Trophoblast cell (in vitro differentiated cells and primary cell): ENCODE measurements at regions not wholly inside any gene's neighbourhood (a gene's known extent, or its start where the extent isn't known, plus 50 kb on each side); places are given as distances from the start of the nearest gene placed in this dataset.

ENCODE experiments used
- DNase-seq, 2 donors: peaks; one replicate each; pipeline ENCODE4 v3.0.0-alpha.2; 2016
- H2AFZ ChIP-seq: 2 replicates; pipeline ENCODE4 v1.6.1; 2013; ENCODE audit warnings: low read length, moderate library complexity, mild to moderate bottlenecking; ENCODE audit not compliant: insufficient read depth, poor library complexity
- H2AK5ac ChIP-seq: 2 replicates; pipeline ENCODE4 v1.6.1; 2013; ENCODE audit warnings: mild to moderate bottlenecking, low read length
- H2BK120ac ChIP-seq: 2 replicates; pipeline ENCODE4 v1.6.1; 2013; ENCODE audit warnings: low read length, mild to moderate bottlenecking, moderate library complexity; ENCODE audit not compliant: insufficient read depth, poor library complexity
- H2BK12ac ChIP-seq: 2 replicates; pipeline ENCODE4 v1.6.1; 2013; ENCODE audit warnings: mild to moderate bottlenecking, low read length, moderate library complexity
- H2BK5ac ChIP-seq: 2 replicates; pipeline ENCODE4 v1.6.1; 2013; ENCODE audit warnings: low read length, low read depth, moderate library complexity, mild to moderate bottlenecking; ENCODE audit not compliant: poor library complexity
- H3K14ac ChIP-seq: 2 replicates; pipeline ENCODE4 v1.6.1; 2013; ENCODE audit warnings: mild to moderate bottlenecking, low read length
- H3K18ac ChIP-seq: 2 replicates; pipeline ENCODE4 v1.6.1; 2013; ENCODE audit warnings: mild to moderate bottlenecking, low read length
- H3K23ac ChIP-seq: 2 replicates; pipeline ENCODE4 v1.6.1; 2013; ENCODE audit warnings: low read length
- H3K27ac ChIP-seq: 2 replicates; pipeline ENCODE4 v1.5.1; 2013; ENCODE audit warnings: low read depth, mild to moderate bottlenecking, inconsistent platforms, low read length, moderate library complexity
- H3K27me3 ChIP-seq: 2 replicates; pipeline ENCODE4 v1.6.1; 2013; ENCODE audit warnings: inconsistent platforms, mild to moderate bottlenecking, low read length, moderate library complexity; ENCODE audit not compliant: insufficient read depth
- H3K36me3 ChIP-seq, 2 experiments: 1 replicate in 1 of 2; 2 replicates in 1 of 2; pipeline ENCODE4 v1.6.1; 2013; ENCODE audit warnings: low read length in 2 of 2, mild to moderate bottlenecking in 2 of 2, moderate library complexity in 1 of 2; ENCODE audit not compliant: insufficient read depth in 2 of 2, control insufficient read depth in 1 of 2
- H3K4ac ChIP-seq: 2 replicates; pipeline ENCODE4 v1.6.1; 2013; ENCODE audit warnings: low read depth, mild to moderate bottlenecking, low read length, moderate library complexity
- H3K4me1 ChIP-seq, 2 experiments: 1 replicate in 1 of 2; 2 replicates in 1 of 2; pipeline ENCODE4 v1.6.1; 2013; ENCODE audit warnings: low read length in 2 of 2, mild to moderate bottlenecking in 2 of 2, moderate library complexity in 1 of 2; ENCODE audit not compliant: insufficient read depth in 2 of 2, control insufficient read depth in 1 of 2
- H3K4me2 ChIP-seq: 2 replicates; pipeline ENCODE4 v1.6.1; 2013; ENCODE audit warnings: inconsistent platforms, mild to moderate bottlenecking, low read length, moderate library complexity
- H3K4me3 ChIP-seq: 2 replicates; pipeline ENCODE4 v1.5.1; 2013; ENCODE audit warnings: mild to moderate bottlenecking, low read depth, low read length, inconsistent platforms
- H3K79me1 ChIP-seq: one replicate; pipeline ENCODE4 v1.6.1; 2013; ENCODE audit warnings: low read length
- H3K79me2 ChIP-seq: 2 replicates; pipeline ENCODE4 v1.6.1; 2013; ENCODE audit warnings: low read length, mild to moderate bottlenecking; ENCODE audit not compliant: control insufficient read depth, insufficient read depth, poor library complexity
- H3K9ac ChIP-seq: 2 replicates; pipeline ENCODE4 v1.6.1; 2013; ENCODE audit warnings: mild to moderate bottlenecking, low read length
- H3K9me3 ChIP-seq: 2 replicates; pipeline ENCODE4 v1.6.1; 2013; ENCODE audit warnings: low read depth, mild to moderate bottlenecking, control low read depth, inconsistent platforms, low read length; ENCODE audit not compliant: insufficient read depth
- H4K12ac ChIP-seq: 2 replicates; pipeline ENCODE4 v1.6.1; 2013; ENCODE audit warnings: low read depth, mild to moderate bottlenecking, low read length, moderate library complexity
- H4K8ac ChIP-seq: 2 replicates; pipeline ENCODE4 v1.6.1; 2013; ENCODE audit warnings: low read depth, mild to moderate bottlenecking, low read length, moderate library complexity
- H4K91ac ChIP-seq: one replicate; pipeline ENCODE4 v1.6.1; 2013; ENCODE audit warnings: low read depth, mild to moderate bottlenecking, low read length, moderate library complexity
- WGBS: extraction: QIAGEN DNeasy Blood & Tissue Kit; methylation state at CpG from one replicate; pipeline ENCODE4 v1.1.7; 2013; ENCODE audit warnings: missing lambda C conversion rate; ENCODE audit not compliant: insufficient read length, insufficient coverage; ENCODE audit errors: extremely low coverage; 5-methylcytosine and 5-hydroxymethylcytosine counted together

- no peak overlapping the region for H3K18ac ChIP-seq
- no peak overlapping the region for H4K12ac ChIP-seq
- no peak overlapping the region for H3K14ac ChIP-seq
- H3K36me3 ChIP-seq, result no peaks in the 10 kb centered on the region
- H3K79me2 ChIP-seq, result no peaks in the 10 kb centered on the region
- no peak overlapping the region for H3K4me2 ChIP-seq
- no peak overlapping the region for H3K9ac ChIP-seq
- no peak overlapping the region for H2BK5ac ChIP-seq
- no peaks in the 10 kb centered on the region for H3K4me1 ChIP-seq
- H3K79me1 ChIP-seq, result peaks cover 2% of the 10 kb centered on the region
- H2BK12ac ChIP-seq, result no peak overlapping the region
- H4K91ac ChIP-seq, result no peak overlapping the region
- no peak overlapping the region for H2BK120ac ChIP-seq
- no peak for DNase-seq
- H2AFZ ChIP-seq, result no peak overlapping the region
- H3K4me3 ChIP-seq, result no peak overlapping the region
- no peak overlapping the region for H3K4ac ChIP-seq
- no peak overlapping the region for H3K23ac ChIP-seq
- H3K27ac ChIP-seq, result no peak overlapping the region
- H4K8ac ChIP-seq, result no peak overlapping the region
- H3K9me3 ChIP-seq, result no peaks in the 10 kb centered on the region
- H2AK5ac ChIP-seq, result no peak overlapping the region
- no peaks in the 10 kb centered on the region for H3K27me3 ChIP-seq
- WGBS, result no CpG with 5 or more reads among the region's 4 CpGs
These were observed 125.6 kb upstream of the HABP2 start for GRCh38 chr10:113427236-113427735.

GRCh38 chr10:113427811-113428558 lies 124.9 kb upstream of the HABP2 start:
- no peak overlapping the region for H2AK5ac ChIP-seq
- peaks cover 2% of the 10 kb centered on the region for H3K79me1 ChIP-seq
- H3K4me1 ChIP-seq, result no peaks in the 10 kb centered on the region
- H3K4ac ChIP-seq, result no peak overlapping the region
- H3K79me2 ChIP-seq, result no peaks in the 10 kb centered on the region
- H3K4me3 ChIP-seq, result no peak overlapping the region
- H3K4me2 ChIP-seq, result no peak overlapping the region
- H2AFZ ChIP-seq, result no peak overlapping the region
- H3K27me3 ChIP-seq, result no peaks in the 10 kb centered on the region
- H3K9ac ChIP-seq, result no peak overlapping the region
- H2BK5ac ChIP-seq, result no peak overlapping the region
- H3K14ac ChIP-seq, result no peak overlapping the region
- no peaks in the 10 kb centered on the region for H3K9me3 ChIP-seq
- H4K8ac ChIP-seq, result no peak overlapping the region
- no peak overlapping the region for H3K27ac ChIP-seq
- no peak for DNase-seq
- H3K36me3 ChIP-seq, result no peaks in the 10 kb centered on the region
- H3K18ac ChIP-seq, result no peak overlapping the region
- H4K12ac ChIP-seq, result no peak overlapping the region
- no peak overlapping the region for H3K23ac ChIP-seq
- H2BK12ac ChIP-seq, result no peak overlapping the region
- no CpG with 5 or more reads among the region's 5 CpGs for WGBS
- no peak overlapping the region for H4K91ac ChIP-seq
- H2BK120ac ChIP-seq, result no peak overlapping the region

- H4K12ac ChIP-seq, result no peak overlapping the region
- H3K4me2 ChIP-seq, result no peak overlapping the region
- H3K27ac ChIP-seq, result no peak overlapping the region
- H3K79me2 ChIP-seq, result no peaks in the 10 kb centered on the region
- H3K18ac ChIP-seq, result no peak overlapping the region
- no CpG with 5 or more reads among the region's 6 CpGs for WGBS
- H2BK5ac ChIP-seq, result no peak overlapping the region
- H2AFZ ChIP-seq, result no peak overlapping the region
- H3K14ac ChIP-seq, result no peak overlapping the region
- no peak overlapping the region for H3K23ac ChIP-seq
- H4K91ac ChIP-seq, result no peak overlapping the region
- no peak for DNase-seq
- H2AK5ac ChIP-seq, result no peak overlapping the region
- no peaks in the 10 kb centered on the region for H3K27me3 ChIP-seq
- no peak overlapping the region for H3K9ac ChIP-seq
- no peak overlapping the region for H3K4ac ChIP-seq
- no peak overlapping the region for H2BK12ac ChIP-seq
- no peak overlapping the region for H3K4me3 ChIP-seq
- no peaks in the 10 kb centered on the region for H3K9me3 ChIP-seq
- H3K79me1 ChIP-seq, result no peaks in the 10 kb centered on the region
- H3K4me1 ChIP-seq, result no peaks in the 10 kb centered on the region
- no peak overlapping the region for H2BK120ac ChIP-seq
- no peaks in the 10 kb centered on the region for H3K36me3 ChIP-seq
- H4K8ac ChIP-seq, result no peak overlapping the region
These were observed 122.0 kb upstream of the HABP2 start for GRCh38 chr10:113430634-113431397.

GRCh38 chr10:113431398-113432160 lies 121.3 kb upstream of the HABP2 start:
- Histone ChIP-seq H3K36me3 (no peaks in the 10 kb centered on the region), H3K27me3 (no peaks in the 10 kb centered on the region), H4K8ac (no peak overlapping the region), H3K4ac (no peak overlapping the region), H3K79me2 (no peaks in the 10 kb centered on the region), H3K18ac (no peak overlapping the region), H3K9me3 (no peaks in the 10 kb centered on the region), H3K79me1 (no peaks in the 10 kb centered on the region), H3K4me2 (no peak overlapping the region), H3K14ac (no peak overlapping the region), H3K9ac (no peak overlapping the region), H2BK5ac (no peak overlapping the region), H3K4me3 (no peak overlapping the region), H2AFZ (no peak overlapping the region), H2AK5ac (no peak overlapping the region), H3K23ac (no peak overlapping the region), H4K91ac (no peak overlapping the region), H3K4me1 (no peaks in the 10 kb centered on the region), H2BK120ac (no peak overlapping the region), H4K12ac (no peak overlapping the region), H2BK12ac (no peak overlapping the region), H3K27ac (no peak overlapping the region)
- no peak for DNase-seq
- WGBS, result no CpG with 5 or more reads among the region's 16 CpGs
